IMR-90 (cell line): ENCODE measurements at regions not wholly inside any gene's neighbourhood (a gene's known extent, or its start where the extent isn't known, plus 50 kb on each side); places are given as distances from the start of the nearest gene placed in this dataset.
A peak's percentile ranks its signal among the peaks of the same experiment; 100 is the strongest.

Experiments
- ATAC-seq: fragments of 200-7000 bp; cut with Tn5 transposase; 2 replicates; pipeline ENCODE4 v1.9.1; 2020; ENCODE audit warnings: low read depth, mild to moderate bottlenecking, moderate library complexity
- BruUV-seq: library from RNA; stranded (reverse); fragments of 400-500 nt; replicated peaks from 2 replicates; lab custom pipeline; 2021; lab: Mats Ljungman, UMichigan
- CTCF ChIA-PET: fragments of 300-600 bp; formaldehyde crosslinking; extraction: SDS; loops from one replicate; lab custom pipeline; 2021; ENCODE audit warnings: antibody characterized with exemption; lab: Yijun Ruan, JAX
- POLR2A ChIA-PET: fragments of 300-600 bp; sonication (Branson Sonifier 250); formaldehyde crosslinking; loops from one replicate; lab custom pipeline; 2022; ENCODE audit warnings: antibody characterized with exemption; ENCODE audit not compliant: unreplicated experiment; lab: Charles Lee
- DNase-seq: peaks from one replicate; pipeline ENCODE4 v3.0.0; 2013
- H2AFZ ChIP-seq: replicated peaks from 2 replicates; pipeline ENCODE3; 2013; ENCODE audit warnings: low read length, mild to moderate bottlenecking; ENCODE audit not compliant: poor library complexity
- H2AK5ac ChIP-seq: 2 replicates; pipeline ENCODE4 v1.6.1; 2013; ENCODE audit warnings: low read depth, low read length, inconsistent platforms
- H2AK9ac ChIP-seq: replicated peaks from 2 replicates; pipeline ENCODE3; 2013; ENCODE audit warnings: mild to moderate bottlenecking, low read depth, low read length, moderate library complexity; ENCODE audit not compliant: poor library complexity
- H2BK120ac ChIP-seq: 2 replicates; pipeline ENCODE4 v1.6.1; 2013; ENCODE audit warnings: low read depth, low read length, inconsistent platforms
- H2BK15ac ChIP-seq: 3 replicates; pipeline ENCODE4 v1.6.1; 2013; ENCODE audit warnings: low read depth, low read length, inconsistent platforms
- H2BK20ac ChIP-seq: 2 replicates; pipeline ENCODE4 v1.6.1; 2013; ENCODE audit warnings: low read depth, mild to moderate bottlenecking, inconsistent platforms, low read length, moderate library complexity
- H2BK5ac ChIP-seq: 2 replicates; pipeline ENCODE4 v1.6.1; 2013; ENCODE audit warnings: mild to moderate bottlenecking, low read depth, low read length, inconsistent platforms; ENCODE audit not compliant: poor library complexity, severe bottlenecking
- H3K14ac ChIP-seq: replicated peaks from 2 replicates; pipeline ENCODE4 v1.6.1; 2013; ENCODE audit warnings: low read depth, low read length, inconsistent platforms
- H3K18ac ChIP-seq: 2 replicates; pipeline ENCODE4 v1.6.1; 2013; ENCODE audit warnings: low read depth, low read length, control low read depth
- H3K23ac ChIP-seq: 2 replicates; pipeline ENCODE4 v1.6.1; 2013; ENCODE audit warnings: low read depth, low read length, inconsistent platforms
- H3K27ac ChIP-seq: 2 replicates; pipeline ENCODE4 v1.5.1; 2013; ENCODE audit warnings: mild to moderate bottlenecking, control low read depth, low read length; ENCODE audit not compliant: insufficient read depth
- H3K27me3 ChIP-seq: 2 replicates; pipeline ENCODE4 v1.6.1; 2013; ENCODE audit warnings: low read length; ENCODE audit not compliant: control insufficient read depth, insufficient read depth
- H3K36me3 ChIP-seq: 2 replicates; pipeline ENCODE4 v1.6.1; 2013; ENCODE audit warnings: low read length, mixed read lengths; ENCODE audit not compliant: control insufficient read depth, insufficient read depth
- H3K4ac ChIP-seq: 2 replicates; pipeline ENCODE4 v1.6.1; 2013; ENCODE audit warnings: low read depth, low read length, inconsistent platforms
- H3K4me1 ChIP-seq: 2 replicates; pipeline ENCODE4 v1.6.1; 2013; ENCODE audit warnings: low read length, mixed read lengths; ENCODE audit not compliant: control insufficient read depth, insufficient read depth
- H3K4me2 ChIP-seq: 2 replicates; pipeline ENCODE4 v1.6.1; 2013; ENCODE audit warnings: low read depth, mild to moderate bottlenecking, control low read depth, low read length, moderate library complexity
- H3K4me3 ChIP-seq: 2 replicates; pipeline ENCODE4 v1.5.1; 2013; ENCODE audit warnings: low read depth, mild to moderate bottlenecking, control low read depth, low read length, moderate library complexity; ENCODE audit not compliant: insufficient read depth
- H3K56ac ChIP-seq: 2 replicates; pipeline ENCODE4 v1.6.1; 2013; ENCODE audit warnings: low read length, inconsistent platforms; ENCODE audit not compliant: insufficient read depth; ENCODE audit errors: extremely low read depth
- H3K79me1 ChIP-seq, 2 experiments: 2 replicates each; pipeline ENCODE4 v1.6.1; 2013; ENCODE audit warnings: low read length in 2 of 2, inconsistent platforms in 1 of 2, low read depth in 1 of 2
- H3K9ac ChIP-seq: 2 replicates; pipeline ENCODE4 v1.6.1; 2013; ENCODE audit warnings: low read depth, low read length, control low read depth
- H3K9me1 ChIP-seq: 2 replicates; pipeline ENCODE4 v1.6.1; 2013; ENCODE audit warnings: low read length, inconsistent platforms; ENCODE audit not compliant: insufficient read depth
- H3K9me3 ChIP-seq: 2 replicates; pipeline ENCODE4 v1.6.1; 2013; ENCODE audit warnings: low read length; ENCODE audit not compliant: control insufficient read depth, insufficient read depth
- H4K20me1 ChIP-seq: 2 replicates; pipeline ENCODE4 v1.6.1; 2013; ENCODE audit warnings: low read length, inconsistent platforms; ENCODE audit not compliant: insufficient read depth
- H4K5ac ChIP-seq: 2 replicates; pipeline ENCODE4 v1.6.1; 2013; ENCODE audit warnings: mild to moderate bottlenecking, low read depth, low read length, control low read depth
- H4K8ac ChIP-seq, 2 experiments: 2 replicates each; pipeline ENCODE4 v1.6.1; 2013; ENCODE audit warnings: low read depth in 2 of 2, low read length in 2 of 2, control low read depth in 1 of 2, inconsistent platforms in 1 of 2
- H4K91ac ChIP-seq: 2 replicates; pipeline ENCODE4 v1.6.1; 2013; ENCODE audit warnings: low read depth, low read length, inconsistent platforms; ENCODE audit not compliant: insufficient read depth
- CHD1 ChIP-seq: IDR thresholded peaks from 2 replicates; pipeline ENCODE4 v1.6.1; 2012; ENCODE audit warnings: low read depth, low read length, improper control_type of control experiment
- FOS ChIP-seq: fragments of 150-350 bp; IDR thresholded peaks from 2 replicates; pipeline ENCODE4 v1.6.1; 2016; ENCODE audit warnings: low read depth, low read length
- MAFK ChIP-seq: IDR thresholded peaks from 2 replicates; pipeline ENCODE4 v1.6.1; 2012; ENCODE audit warnings: low read depth, low read length, improper control_type of control experiment
- MAZ ChIP-seq: IDR thresholded peaks from 2 replicates; pipeline ENCODE4 v1.6.1; 2012; ENCODE audit warnings: low read depth, mild to moderate bottlenecking, low read length, improper control_type of control experiment, moderate library complexity, borderline replicate concordance
- MXI1 ChIP-seq: IDR thresholded peaks from 2 replicates; pipeline ENCODE4 v1.6.1; 2012; ENCODE audit warnings: low read depth, mild to moderate bottlenecking, low read length, moderate library complexity, borderline replicate concordance
- NFE2L2 ChIP-seq: fragments of 150-350 bp; IDR thresholded peaks from 2 replicates; pipeline ENCODE4 v1.6.1; 2016; ENCODE audit warnings: low read depth, mild to moderate bottlenecking, low read length
- POLR2A ChIP-seq: IDR thresholded peaks from 2 replicates; pipeline ENCODE4 v1.6.1; 2012; ENCODE audit warnings: mild to moderate bottlenecking, low read depth, low read length
- RAD21 ChIP-seq: IDR thresholded peaks from 2 replicates; pipeline ENCODE4 v1.6.1; 2012; ENCODE audit warnings: low read length, improper control_type of control experiment
- SMC3 ChIP-seq: fragments of 150-350 bp; IDR thresholded peaks from 2 replicates; pipeline ENCODE4 v1.6.1; 2016; ENCODE audit warnings: low read depth, mild to moderate bottlenecking, antibody characterized with exemption, low read length, moderate library complexity
- whole genome bisulfite sequencing, 2 experiments: methylation state at CpG; one replicate each; pipeline versions ENCODE4 v1.1.5 to v1.1.7; 2013; ENCODE audit warnings: missing lambda C conversion rate in 2 of 2; ENCODE audit not compliant: insufficient read length in 1 of 2; ENCODE audit errors: extremely low coverage in 2 of 2; 5-methylcytosine and 5-hydroxymethylcytosine counted together
- dilution Hi-C: fragments of 300-500 bp; cut with HindIII; formaldehyde crosslinking; loops from one replicate; pipeline ENCODE4 v1.14.3; 2018; ENCODE audit warnings: low sequenced_read_pairs; ENCODE audit not compliant: unreplicated experiment
- in situ Hi-C: fragments of 300-500 bp; cut with MboI; formaldehyde crosslinking; loops from 3 replicates; pipeline ENCODE4 v1.14.3; 2019; ENCODE audit warnings: low sequenced_read_pairs, inconsistent platforms, mixed read lengths
- intact Hi-C: fragments of 100-400 bp; cut with micrococcal nuclease; formaldehyde crosslinking; loops from 2 replicates; pipeline ENCODE4 v1.10.0; 2022
- TF ChIP-seq, protein P1 (sequence below): fragments of 150-350 bp; IDR thresholded peaks from 2 replicates; pipeline ENCODE4 v1.6.1; 2016; ENCODE audit warnings: low read depth, mild to moderate bottlenecking, low read length, moderate library complexity, borderline replicate concordance
- TF ChIP-seq, protein P2 (sequence below): conservative IDR thresholded peaks from 2 replicates; pipeline ENCODE4 v1.5.1; 2012; ENCODE audit warnings: mild to moderate bottlenecking, low read depth, low read length, improper control_type of control experiment

DNA sequence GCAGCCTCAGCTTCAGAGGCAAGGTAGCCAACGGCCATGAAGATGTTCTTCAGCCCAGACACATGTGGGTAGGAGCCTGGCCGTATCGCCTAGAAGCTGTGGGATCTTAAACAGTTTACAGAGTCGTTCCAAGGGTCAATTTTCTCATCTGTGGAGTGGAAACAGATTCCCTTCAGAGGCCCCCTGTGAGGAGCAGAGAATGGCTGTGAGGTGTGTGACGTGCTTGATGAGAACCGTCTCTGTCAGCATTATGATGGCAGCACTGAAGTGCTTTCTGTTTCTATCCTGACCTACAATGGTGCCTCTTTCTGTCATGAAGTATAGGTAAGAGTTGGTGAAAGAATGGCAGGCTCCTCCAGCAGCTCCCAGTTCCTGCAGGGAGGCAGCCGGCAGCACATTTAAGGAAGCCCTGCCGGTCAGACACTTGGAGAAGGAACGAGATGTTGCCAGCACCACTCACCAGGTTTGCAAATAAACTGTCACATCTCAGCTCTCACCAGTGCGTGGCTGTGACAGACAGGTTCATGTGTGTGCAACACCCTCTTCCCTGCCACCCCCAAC, 277.3 kb downstream of the FOXO1 start:
- Histone ChIP-seq H3K27me3 (peaks cover 4% of the 10 kb centered on the region; the same call in 1 of the 2 replicates), H2BK120ac (no peak overlapping the region), H2BK5ac (no peak overlapping the region), H2AK5ac (no peak overlapping the region), H3K4me1 (0 out of 2 replicates have a peak, but pooled peaks cover 2% of the 10 kb centered on the region), H4K91ac (no peak overlapping the region), H3K9me3 (no peaks in the 10 kb centered on the region), H2BK15ac (no peak overlapping the region), H3K14ac (no peak overlapping the region), H3K9me1 (peaks cover 2% of the 10 kb centered on the region; the same call in 1 of the 2 replicates), H3K18ac (no peak overlapping the region), H3K4ac (no peak overlapping the region), H4K8ac (no peak overlapping the region), H3K79me1 (no peaks in the 10 kb centered on the region), H4K5ac (no peak overlapping the region), H3K9ac (no peak overlapping the region), H3K27ac (no peak overlapping the region), H2AFZ (peak overlapping the region; percentile 82), H3K23ac (no peak overlapping the region), H2AK9ac (no peak overlapping the region), H4K20me1 (no peaks in the 10 kb centered on the region), H3K36me3 (no peaks in the 10 kb centered on the region), H3K56ac (no peak overlapping the region), H2BK20ac (no peak overlapping the region), H3K4me2 (no peak overlapping the region), H3K4me3 (no peak overlapping the region)
- in situ Hi-C loops = no loop called here
- POLR2A ChIA-PET = no interaction called here
- no peak for TF ChIP-seq CHD1
- TF ChIP-seq RAD21 = no peak
- TF ChIP-seq FOS = no peak
- TF ChIP-seq, protein P1, sequence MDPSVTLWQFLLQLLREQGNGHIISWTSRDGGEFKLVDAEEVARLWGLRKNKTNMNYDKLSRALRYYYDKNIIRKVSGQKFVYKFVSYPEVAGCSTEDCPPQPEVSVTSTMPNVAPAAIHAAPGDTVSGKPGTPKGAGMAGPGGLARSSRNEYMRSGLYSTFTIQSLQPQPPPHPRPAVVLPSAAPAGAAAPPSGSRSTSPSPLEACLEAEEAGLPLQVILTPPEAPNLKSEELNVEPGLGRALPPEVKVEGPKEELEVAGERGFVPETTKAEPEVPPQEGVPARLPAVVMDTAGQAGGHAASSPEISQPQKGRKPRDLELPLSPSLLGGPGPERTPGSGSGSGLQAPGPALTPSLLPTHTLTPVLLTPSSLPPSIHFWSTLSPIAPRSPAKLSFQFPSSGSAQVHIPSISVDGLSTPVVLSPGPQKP = no peak
- TF ChIP-seq, protein P2, sequence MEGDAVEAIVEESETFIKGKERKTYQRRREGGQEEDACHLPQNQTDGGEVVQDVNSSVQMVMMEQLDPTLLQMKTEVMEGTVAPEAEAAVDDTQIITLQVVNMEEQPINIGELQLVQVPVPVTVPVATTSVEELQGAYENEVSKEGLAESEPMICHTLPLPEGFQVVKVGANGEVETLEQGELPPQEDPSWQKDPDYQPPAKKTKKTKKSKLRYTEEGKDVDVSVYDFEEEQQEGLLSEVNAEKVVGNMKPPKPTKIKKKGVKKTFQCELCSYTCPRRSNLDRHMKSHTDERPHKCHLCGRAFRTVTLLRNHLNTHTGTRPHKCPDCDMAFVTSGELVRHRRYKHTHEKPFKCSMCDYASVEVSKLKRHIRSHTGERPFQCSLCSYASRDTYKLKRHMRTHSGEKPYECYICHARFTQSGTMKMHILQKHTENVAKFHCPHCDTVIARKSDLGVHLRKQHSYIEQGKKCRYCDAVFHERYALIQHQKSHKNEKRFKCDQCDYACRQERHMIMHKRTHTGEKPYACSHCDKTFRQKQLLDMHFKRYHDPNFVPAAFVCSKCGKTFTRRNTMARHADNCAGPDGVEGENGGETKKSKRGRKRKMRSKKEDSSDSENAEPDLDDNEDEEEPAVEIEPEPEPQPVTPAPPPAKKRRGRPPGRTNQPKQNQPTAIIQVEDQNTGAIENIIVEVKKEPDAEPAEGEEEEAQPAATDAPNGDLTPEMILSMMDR = no peak
- TF ChIP-seq MAFK = no peak
- no peak for TF ChIP-seq POLR2A
- TF ChIP-seq SMC3 = no peak
- TF ChIP-seq MAZ = no peak
- TF ChIP-seq NFE2L2 = no peak
- TF ChIP-seq MXI1 = no peak
- DNase-seq (no peak), ATAC-seq (no peak)
- CTCF ChIA-PET = no interaction called here
- WGBS, 2 experiments = 27% methylated on average over 4 of the region's 10 CpGs; no CpG with 5 or more reads in 1 of the 2 experiments
- dilution Hi-C loops = no loop called here
- intact Hi-C loops = no loop called here
- no TSS peak for BruUV-seq
